Ishikawa (cell line): ENCODE measurements at regions not wholly inside any gene's neighbourhood (a gene's known extent, or its start where the extent isn't known, plus 50 kb on each side); places are given as distances from the start of the nearest gene placed in this dataset.

ENCODE experiments used
- CEBPB ChIP-seq: IDR thresholded peaks from 2 replicates; pipeline ENCODE4 v1.6.1; 2012
- CREB1 ChIP-seq: IDR thresholded peaks from 2 replicates; pipeline ENCODE4 v1.6.1; 2012; ENCODE audit warnings: low read depth
- EGR1 ChIP-seq: IDR thresholded peaks from 2 replicates; pipeline ENCODE4 v1.6.1; 2012
- EP300 ChIP-seq: IDR thresholded peaks from 2 replicates; pipeline ENCODE4 v1.6.1; 2012; ENCODE audit warnings: borderline replicate concordance
- FOXM1 ChIP-seq: IDR thresholded peaks from 2 replicates; pipeline ENCODE4 v1.6.1; 2012; ENCODE audit warnings: low read depth, borderline replicate concordance
- MAX ChIP-seq: IDR thresholded peaks from 2 replicates; pipeline ENCODE4 v1.6.1; 2012
- NFIC ChIP-seq: IDR thresholded peaks from 2 replicates; pipeline ENCODE4 v1.6.1; 2012
- RAD21 ChIP-seq: IDR thresholded peaks from 2 replicates; pipeline ENCODE4 v1.6.1; 2012; ENCODE audit warnings: low read depth
- TAF1 ChIP-seq: IDR thresholded peaks from 2 replicates; pipeline ENCODE4 v1.6.1; 2012; ENCODE audit warnings: low read depth, mild to moderate bottlenecking
- TCF12 ChIP-seq: IDR thresholded peaks from 2 replicates; pipeline ENCODE4 v1.6.1; 2012; ENCODE audit warnings: low read depth
- TEAD4 ChIP-seq: IDR thresholded peaks from 2 replicates; pipeline ENCODE4 v1.6.1; 2012
- YY1 ChIP-seq: IDR thresholded peaks from 2 replicates; pipeline ENCODE4 v1.6.1; 2012; ENCODE audit warnings: low read depth
- ZBTB7A ChIP-seq: IDR thresholded peaks from 2 replicates; pipeline ENCODE4 v1.6.1; 2012; ENCODE audit warnings: low read depth
- TF ChIP-seq, protein P1 (sequence below): IDR thresholded peaks from 2 replicates; pipeline ENCODE4 v1.6.1; 2012

DNA sequence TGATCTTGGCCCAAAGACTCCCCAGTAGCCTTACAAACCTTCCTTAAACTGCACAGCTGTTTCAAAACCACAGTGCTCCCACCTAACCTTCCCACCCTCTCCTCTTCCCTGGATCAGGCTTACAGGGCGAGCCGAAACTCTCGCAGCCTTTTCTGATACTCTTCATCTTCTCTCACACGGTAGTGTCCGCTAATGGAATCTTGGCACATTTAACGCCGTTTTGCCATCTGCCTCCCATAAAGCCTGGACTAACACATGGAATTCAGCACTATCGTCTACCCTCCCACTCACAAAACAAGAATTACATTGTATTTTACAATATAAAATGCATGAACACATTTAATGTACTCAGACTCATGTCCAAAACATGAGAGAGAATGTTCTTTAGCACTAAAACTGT lies 135.9 kb downstream of the RAP2A start:
- TF ChIP-seq EGR1 = no peak
- no peak for TF ChIP-seq NFIC
- no peak for TF ChIP-seq ZBTB7A
- no peak for TF ChIP-seq TEAD4
- TF ChIP-seq CEBPB = no peak
- TF ChIP-seq RAD21 = no peak
- TF ChIP-seq, protein P1, sequence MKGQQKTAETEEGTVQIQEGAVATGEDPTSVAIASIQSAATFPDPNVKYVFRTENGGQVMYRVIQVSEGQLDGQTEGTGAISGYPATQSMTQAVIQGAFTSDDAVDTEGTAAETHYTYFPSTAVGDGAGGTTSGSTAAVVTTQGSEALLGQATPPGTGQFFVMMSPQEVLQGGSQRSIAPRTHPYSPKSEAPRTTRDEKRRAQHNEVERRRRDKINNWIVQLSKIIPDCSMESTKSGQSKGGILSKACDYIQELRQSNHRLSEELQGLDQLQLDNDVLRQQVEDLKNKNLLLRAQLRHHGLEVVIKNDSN = no peak
- TF ChIP-seq MAX = no peak
- no peak for TF ChIP-seq EP300
- no peak for TF ChIP-seq CREB1
- TF ChIP-seq FOXM1 = no peak

- TF ChIP-seq RAD21 = no peak
- TF ChIP-seq EP300 = no peak
- no peak for TF ChIP-seq FOXM1
Observed at GRCh38 chr13:97570442-97570841, 136.5 kb downstream of the RAP2A start.

GRCh38 chr13:97573011-97573410 lies 139.0 kb downstream of the RAP2A start:
- TF ChIP-seq CREB1 = no peak
- TF ChIP-seq FOXM1 = no peak
- TF ChIP-seq YY1 = no peak
- no peak for TF ChIP-seq RAD21
- TF ChIP-seq TAF1 = no peak
- no peak for TF ChIP-seq EGR1
- TF ChIP-seq, protein P1 = no peak
- no peak for TF ChIP-seq ZBTB7A
- TF ChIP-seq NFIC = no peak
- TF ChIP-seq CEBPB = no peak
- TF ChIP-seq TEAD4 = no peak
- TF ChIP-seq MAX = no peak
- TF ChIP-seq TCF12 = no peak

GRCh38 chr13:97574926-97575325 lies 141.0 kb downstream of the RAP2A start:
- TF ChIP-seq TAF1 (no peak), RAD21 (peak; percentile 76)

- TF ChIP-seq EGR1 (no peak), TAF1 (no peak), NFIC (no peak), EP300 (no peak), RAD21 (no peak), TEAD4 (no peak), ZBTB7A (no peak), TCF12 (no peak)
Observed at GRCh38 chr13:97577026-97577425, 143.1 kb downstream of the RAP2A start.

DNA sequence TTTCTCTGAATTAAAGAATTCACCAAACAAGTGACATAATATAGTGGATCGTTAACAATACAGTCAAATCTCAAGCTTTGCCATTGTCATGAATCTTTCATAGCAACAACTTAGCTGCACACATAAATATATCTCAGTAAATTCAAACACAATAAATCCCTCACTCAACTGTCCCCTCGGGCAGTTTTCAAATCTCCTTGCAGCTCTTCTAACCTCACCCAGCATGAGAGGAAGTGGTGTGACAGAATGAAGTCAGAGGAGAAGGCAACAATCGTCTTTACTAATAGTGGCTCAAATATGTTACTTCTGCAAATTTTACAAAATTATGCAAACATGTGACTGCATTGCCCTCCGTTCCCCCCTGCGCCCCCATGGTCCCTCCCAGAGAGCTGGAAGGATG lies 148.2 kb downstream of the RAP2A start:
- TF ChIP-seq TCF12 = no peak
- TF ChIP-seq NFIC = no peak
- no peak for TF ChIP-seq EGR1
- TF ChIP-seq CEBPB = no peak

GRCh38 chr13:97583907-97584497 lies 150.0 kb downstream of the RAP2A start:
- no peak for TF ChIP-seq TAF1
- no peak for TF ChIP-seq TCF12
- no peak for TF ChIP-seq ZBTB7A
- no peak for TF ChIP-seq MAX
- TF ChIP-seq CEBPB = no peak
- no peak for TF ChIP-seq TEAD4
- TF ChIP-seq, protein P1 = no peak

DNA sequence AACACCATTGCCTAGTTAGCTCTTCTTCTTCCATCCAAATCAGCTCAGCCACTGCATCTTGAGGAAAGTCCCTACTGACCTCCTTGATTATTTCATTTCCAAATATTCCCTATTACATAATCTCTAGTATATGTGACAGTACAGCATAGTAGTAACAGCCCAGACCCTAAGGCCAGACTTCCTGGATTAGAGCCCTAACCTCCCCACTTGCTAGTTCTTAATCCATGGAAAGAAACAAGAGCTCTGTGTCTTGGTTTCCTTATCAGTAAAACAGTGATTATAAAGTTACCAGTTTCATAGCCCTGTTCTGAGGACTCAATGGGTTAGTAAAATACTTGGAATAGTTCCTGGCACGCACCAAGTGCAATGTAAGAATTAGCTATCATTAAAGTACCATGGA lies 153.0 kb downstream of the RAP2A start:
- TF ChIP-seq RAD21 = no peak
- no peak for TF ChIP-seq TEAD4
- no peak for TF ChIP-seq YY1
- no peak for TF ChIP-seq EP300

DNA sequence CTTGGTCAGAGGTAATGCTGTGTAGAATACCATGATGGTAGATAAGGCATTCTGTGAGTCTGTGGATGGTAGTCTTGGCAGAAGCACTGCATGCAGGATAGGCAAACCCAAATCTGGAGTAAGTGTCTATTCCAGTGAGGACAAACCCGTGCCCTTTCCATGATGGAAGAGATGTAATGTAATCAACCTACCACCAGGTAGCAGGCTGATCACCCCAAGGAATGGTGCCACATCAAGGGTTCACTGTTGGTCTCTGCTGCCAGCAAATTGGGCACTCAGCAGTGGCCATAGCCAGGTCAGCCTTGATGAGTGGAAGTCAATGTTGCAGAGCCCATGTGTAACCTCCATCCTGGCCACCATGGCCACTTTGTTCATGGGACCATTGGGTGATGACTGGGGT lies 155.0 kb downstream of the RAP2A start:
- no peak for TF ChIP-seq EGR1
- TF ChIP-seq, protein P1 = no peak
- TF ChIP-seq TEAD4 = no peak
- TF ChIP-seq RAD21 = peak; percentile 32; the same call in 1 of the 2 replicates
- TF ChIP-seq MAX = no peak
- TF ChIP-seq FOXM1 = no peak
